HG03159 (cell line): ENCODE measurements at regions not wholly inside any gene's neighbourhood (a gene's known extent, or its start where the extent isn't known, plus 50 kb on each side); places are given as distances from the start of the nearest gene placed in this dataset.

Source experiments
- ATAC-seq: cut with Tn5 transposase; IDR thresholded peaks from one replicate; pipeline ENCODE4 v1.9.1; 2021; ENCODE audit warnings: mild to moderate bottlenecking, moderate library complexity; ENCODE audit not compliant: unreplicated experiment

GRCh38 chr3:151935446-151935845 lies 62.0 kb downstream of the SUCNR1 start:
- no peak for ATAC-seq

DNA sequence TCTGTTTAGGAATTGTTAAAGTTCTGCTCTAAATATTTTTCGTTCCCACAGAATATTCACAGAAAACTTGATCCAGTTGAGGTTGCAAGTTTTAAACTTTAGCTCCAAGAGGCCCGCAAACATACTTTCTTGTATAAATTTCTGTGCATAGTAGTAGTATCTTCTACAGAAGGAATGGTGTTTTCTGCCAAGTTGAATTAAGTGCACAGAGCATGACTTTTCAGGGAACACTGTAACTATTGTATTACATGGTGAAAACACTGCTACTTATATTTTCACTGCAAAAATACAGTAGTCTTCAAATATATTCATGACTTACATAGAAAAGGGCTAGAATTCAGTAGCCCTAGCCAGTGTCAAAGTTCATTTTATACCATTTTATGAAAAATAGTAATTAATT lies 67.0 kb downstream of the SUCNR1 start:
- no peak for ATAC-seq

- ATAC-seq = no peak
Observed at GRCh38 chr3:151943539-151943938, 70.1 kb downstream of the SUCNR1 start.

- no peak for ATAC-seq
Observed at GRCh38 chr3:151944356-151944755, 70.9 kb downstream of the SUCNR1 start.

DNA sequence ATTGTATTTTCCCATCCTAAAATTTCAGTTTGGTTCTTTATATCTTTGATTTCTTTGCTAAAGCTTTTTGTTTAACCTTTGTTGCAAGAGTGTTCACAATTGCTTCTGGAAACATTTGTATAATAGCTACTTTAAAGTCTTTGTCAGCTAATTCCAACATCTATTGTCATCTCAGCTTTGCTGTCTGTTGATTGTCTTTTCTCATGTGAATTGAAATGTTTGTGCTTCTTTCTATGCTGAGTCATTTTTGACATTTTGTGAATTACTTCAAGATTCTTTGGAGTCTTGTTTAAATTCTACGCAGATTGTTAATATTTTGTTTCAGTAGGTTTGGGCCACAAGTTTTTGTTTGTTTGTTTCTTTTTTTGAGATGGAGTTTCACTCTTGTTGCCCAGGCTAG lies 73.2 kb downstream of the SUCNR1 start:
- ATAC-seq = no peak

- no peak for ATAC-seq
Observed at GRCh38 chr3:151949706-151950105, 76.3 kb downstream of the SUCNR1 start.

DNA sequence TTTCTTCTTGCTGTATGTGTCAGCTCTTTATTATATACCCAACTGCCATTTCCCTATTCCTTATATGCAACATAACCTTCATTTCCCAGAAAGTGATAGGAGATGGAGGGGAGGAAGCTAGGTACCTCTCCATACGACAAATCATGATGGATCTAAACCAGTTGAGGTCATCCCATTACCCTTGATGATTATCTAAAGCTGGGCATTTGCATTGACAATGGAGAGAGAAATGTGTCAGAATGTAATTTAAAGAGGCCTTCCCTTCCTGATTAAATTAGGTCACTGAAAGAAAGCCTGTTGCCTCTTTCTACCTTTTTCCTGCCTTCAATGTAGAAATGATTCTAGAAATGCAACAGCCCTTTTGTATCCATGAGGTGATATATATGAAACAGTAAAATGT lies 81.9 kb downstream of the SUCNR1 start:
- no peak for ATAC-seq

- no peak for ATAC-seq
Observed at GRCh38 chr3:151960961-151961580, 87.6 kb downstream of the SUCNR1 start.

- no peak for ATAC-seq
Observed at GRCh38 chr3:151962352-151962751, 88.9 kb downstream of the SUCNR1 start.

DNA sequence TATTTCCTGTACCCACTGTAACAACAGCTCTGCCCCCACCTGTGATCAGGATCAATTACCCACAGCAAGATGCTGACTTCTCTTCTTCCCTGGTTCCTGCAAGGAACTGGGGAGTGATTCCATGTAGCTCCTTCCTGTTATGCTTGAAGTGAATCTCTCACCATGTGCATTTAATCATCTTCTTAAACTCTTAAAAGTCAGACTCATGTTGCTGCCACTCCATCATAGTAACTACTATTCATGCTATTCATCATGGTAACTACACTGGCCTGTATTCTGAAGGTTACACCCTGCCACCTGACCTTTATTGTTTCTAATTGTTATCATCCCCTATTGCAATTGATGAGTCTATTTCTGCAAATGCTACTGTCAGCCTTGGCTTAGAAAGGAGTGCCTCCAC lies 89.5 kb downstream of the SUCNR1 start:
- ATAC-seq = no peak

DNA sequence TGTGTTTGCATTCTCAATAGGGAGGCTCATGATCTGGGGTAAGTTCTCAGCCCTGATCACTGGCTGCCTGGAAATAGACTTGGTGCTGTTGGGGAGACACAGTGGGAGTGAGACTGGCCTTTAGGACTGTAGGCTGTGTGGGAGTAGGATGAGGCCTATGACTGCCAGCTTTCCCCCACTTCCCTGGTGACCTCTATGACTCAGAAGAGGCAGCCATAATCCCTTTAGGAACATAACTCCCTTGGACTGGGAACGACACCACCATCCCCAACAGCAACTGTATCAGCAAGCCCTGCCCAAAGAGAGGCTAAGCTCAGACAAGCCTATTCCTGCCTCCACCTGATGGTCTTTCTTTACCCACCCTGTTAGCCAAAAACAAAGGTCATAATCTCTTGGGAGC lies 91.3 kb downstream of the SUCNR1 start:
- no peak for ATAC-seq

- ATAC-seq = no peak
Observed at GRCh38 chr3:151969026-151969642, 95.7 kb downstream of the SUCNR1 start.

DNA sequence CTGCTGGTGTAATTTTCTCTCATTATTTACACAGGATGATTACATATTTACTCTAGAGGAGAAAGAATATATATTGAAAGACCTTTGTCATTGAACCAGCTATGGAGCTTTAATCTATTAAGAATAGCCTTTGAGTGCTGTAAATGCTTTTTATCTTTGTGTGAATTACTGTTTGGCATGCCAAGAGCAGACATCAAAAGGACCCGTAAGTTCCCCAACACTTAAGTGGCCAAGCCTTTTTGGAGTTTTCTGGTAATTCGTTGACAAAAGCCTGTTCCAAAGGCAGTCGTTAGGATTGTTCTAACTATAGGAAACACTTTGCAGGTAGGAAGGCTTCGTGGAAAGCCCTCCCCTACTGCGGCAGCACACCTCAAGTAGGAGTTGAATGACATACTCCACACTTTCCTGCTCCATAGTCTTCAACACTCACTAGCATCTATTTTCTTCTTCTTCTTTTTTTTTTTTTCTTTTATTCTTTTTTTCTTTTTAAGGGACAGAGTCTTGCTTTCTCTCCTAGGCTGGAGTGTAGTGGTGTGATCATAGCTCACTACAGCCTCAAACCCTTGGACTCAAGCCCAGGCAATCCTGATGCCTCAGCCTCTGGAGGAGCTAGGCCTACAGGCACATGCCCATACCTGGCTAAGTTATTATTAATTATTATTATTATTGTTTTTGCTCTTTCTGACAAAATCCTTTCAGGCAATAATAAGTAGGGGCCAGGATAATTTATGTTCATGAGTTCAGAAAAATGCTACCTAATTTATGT lies 98.6 kb downstream of the SUCNR1 start:
- no peak for ATAC-seq

DNA sequence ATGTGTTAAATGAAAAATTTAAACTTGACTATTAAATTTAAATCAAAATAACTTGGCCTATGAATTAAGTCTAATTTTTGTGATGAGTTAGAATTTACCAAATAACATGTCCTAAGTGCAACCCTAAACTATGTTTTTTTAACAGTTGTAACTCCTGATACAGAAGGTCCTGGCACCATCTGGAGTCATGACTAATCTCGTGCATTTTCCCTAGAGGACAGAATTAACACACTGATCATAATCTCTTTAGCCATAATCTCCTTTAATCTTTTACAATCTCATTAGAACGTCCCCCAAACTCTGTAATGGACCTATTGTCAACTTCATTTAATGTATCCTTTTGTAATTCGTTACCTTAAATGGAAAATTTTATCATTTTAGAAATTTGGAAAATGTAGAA lies 100.6 kb downstream of the SUCNR1 start:
- ATAC-seq = no peak

DNA sequence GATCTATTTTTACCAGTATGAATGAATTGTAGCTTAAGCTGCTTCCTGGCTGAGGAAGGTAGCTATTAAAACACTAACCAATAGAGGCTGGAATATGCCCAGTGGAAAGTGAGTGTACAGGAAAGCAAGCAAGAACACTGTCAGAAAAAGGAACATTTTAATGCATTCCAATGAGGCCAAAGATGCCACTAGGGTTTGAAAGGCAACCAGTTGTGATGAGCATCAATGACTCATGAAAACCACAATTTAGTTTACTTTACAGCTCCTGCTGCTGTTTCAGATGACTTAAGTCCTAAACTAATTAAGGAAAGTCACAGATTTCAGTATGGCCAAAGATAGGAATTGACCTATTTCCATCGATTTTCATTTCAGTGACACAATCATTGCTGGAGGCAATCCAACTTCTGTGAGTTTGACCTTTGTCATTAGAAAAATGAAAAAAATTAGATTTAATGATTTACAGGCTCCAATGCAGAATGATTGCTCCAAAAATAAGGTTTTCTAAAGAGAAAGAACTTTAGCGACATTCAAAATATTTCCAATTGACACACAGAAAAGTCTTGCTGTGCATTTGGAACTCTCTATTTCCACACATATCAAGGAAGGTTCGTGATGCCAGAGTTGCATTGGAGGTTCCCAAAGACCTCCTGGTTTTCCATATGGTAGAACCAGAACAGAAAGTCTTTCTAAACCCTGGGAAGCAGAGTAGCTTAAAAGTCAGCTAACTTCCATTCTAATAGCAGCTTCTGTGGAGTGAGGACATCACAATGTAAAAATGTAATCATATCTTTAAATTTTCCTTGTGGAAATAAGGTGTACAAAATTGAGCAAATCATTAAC lies 103.0 kb downstream of the SUCNR1 start:
- ATAC-seq = no peak

DNA sequence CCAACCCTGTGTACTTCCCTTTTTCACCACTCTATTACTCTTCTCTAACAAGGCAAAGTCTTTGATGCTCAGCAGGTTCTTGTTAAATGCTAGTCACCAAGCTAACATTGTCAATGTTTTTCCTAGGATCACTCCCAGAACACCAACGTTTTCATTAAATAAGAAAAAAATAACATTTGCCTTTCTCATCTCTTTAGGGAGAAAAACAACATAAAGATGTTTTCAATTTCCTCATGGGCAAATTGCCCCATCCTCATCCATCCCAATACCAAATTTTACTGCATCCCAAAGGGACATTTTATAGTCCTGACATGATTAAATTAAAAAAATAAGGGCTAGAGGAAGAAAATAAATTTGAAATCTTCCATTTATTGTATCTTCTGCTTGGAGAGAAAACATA lies 106.5 kb downstream of the SUCNR1 start:
- no peak for ATAC-seq

- no peak for ATAC-seq
Observed at GRCh38 chr3:151983538-151983937, 110.1 kb downstream of the SUCNR1 start.

- no peak for ATAC-seq
Observed at GRCh38 chr3:151985787-151986430, 112.5 kb downstream of the SUCNR1 start.

DNA sequence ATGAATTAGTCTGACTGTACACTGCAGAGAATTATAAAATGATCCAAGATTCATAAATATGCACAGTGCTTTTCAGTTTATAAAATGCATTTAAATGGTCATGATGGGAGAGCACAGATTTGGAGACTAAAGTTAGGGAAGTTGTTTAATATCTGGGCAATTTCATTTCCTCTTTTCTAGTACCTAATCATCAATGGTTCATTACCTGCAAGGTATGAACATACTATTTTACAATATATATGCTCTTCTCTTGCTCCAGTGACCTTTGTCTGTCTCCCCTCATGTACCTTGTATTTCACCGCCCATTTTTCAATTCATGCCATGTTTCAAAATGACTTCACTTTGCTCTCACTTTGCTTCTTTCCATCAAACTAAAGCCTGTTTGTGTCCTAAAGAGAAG lies 114.5 kb downstream of the SUCNR1 start:
- ATAC-seq = no peak

GRCh38 chr3:151989621-151990020 lies 116.2 kb downstream of the SUCNR1 start:
- no peak for ATAC-seq
